GM23248 (cell line): ENCODE measurements at regions not wholly inside any gene's neighbourhood (a gene's known extent, or its start where the extent isn't known, plus 50 kb on each side); places are given as distances from the start of the nearest gene placed in this dataset.
"Not testable (repeated sequence)": the region's sequence is repeated elsewhere in the genome, so short reads cannot be mapped to it uniquely, and the experiment has no call there.

Experiments
- EZH2 ChIP-seq: fragments of 200-600 bp; sonication (generic); IDR thresholded peaks from 2 replicates; pipeline ENCODE4 v1.6.1; 2018; ENCODE audit warnings: antibody characterized with exemption, mild to moderate bottlenecking; ENCODE audit not compliant: insufficient read depth, poor library complexity, severe bottlenecking
- EZH2phosphoT487 ChIP-seq: fragments of 200-600 bp; sonication (generic); IDR thresholded peaks from 2 replicates; pipeline ENCODE4 v1.6.1; 2018; ENCODE audit warnings: antibody characterized with exemption, moderate library complexity, mild to moderate bottlenecking, low read depth; ENCODE audit not compliant: insufficient read depth

DNA sequence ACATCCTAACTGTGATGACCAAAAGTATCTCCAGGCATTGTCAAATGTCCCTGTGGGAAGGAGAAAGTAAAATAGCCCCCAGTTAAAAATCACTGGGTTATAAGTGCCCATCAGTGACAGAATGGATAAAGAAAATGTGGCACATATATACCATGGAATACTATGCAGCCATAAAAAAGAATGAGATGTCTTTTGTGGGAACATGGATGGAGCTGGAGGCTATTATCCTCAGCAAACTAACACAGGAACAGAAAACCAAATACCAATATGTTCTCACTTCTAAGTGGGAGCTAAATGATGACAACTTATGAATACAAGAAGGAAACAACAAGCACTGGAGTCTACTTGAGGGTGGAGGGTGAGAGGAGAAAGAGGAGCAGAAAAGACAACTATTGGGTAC is 60.9 kb upstream of the TEX13D start:
- not testable (repeated sequence) for TF ChIP-seq EZH2, EZH2phosphoT487
